Tibial nerve (tissue), 4 donors: ENCODE measurements at regions not wholly inside any gene's neighbourhood (a gene's known extent, or its start where the extent isn't known, plus 50 kb on each side); places are given as distances from the start of the nearest gene placed in this dataset.

ENCODE experiments used
- DNase-seq, 2 donors: peaks; one replicate each; pipeline ENCODE4 v3.0.0-alpha.2; 2019; ENCODE audit warnings: low spot score in 2 of 2
- H3K27ac ChIP-seq, 4 donors: fragments of 200-600 bp; sonication (generic) in 3 of 4; one replicate each; pipeline ENCODE4 v1.5.1; 2017 to 2019; ENCODE audit warnings: mild to moderate bottlenecking in 1 of 4
- H3K27me3 ChIP-seq, 2 donors: fragments of 200-600 bp; sonication (generic) in 1 of 2; one replicate each; pipeline versions ENCODE4 v1.5.1 to v1.6.0; 2017 to 2019
- H3K36me3 ChIP-seq, 3 donors: fragments of 200-600 bp; sonication (generic); one replicate each; pipeline ENCODE4 v1.5.1; 2018 to 2019
- H3K4me1 ChIP-seq, 4 donors: fragments of 200-600 bp; sonication (generic) in 3 of 4; one replicate each; pipeline ENCODE4 v1.5.1; 2017 to 2019
- H3K4me3 ChIP-seq, 4 donors: fragments of 200-600 bp; sonication (generic) in 3 of 4; one replicate each; pipeline ENCODE4 v1.5.1; 2017 to 2019; ENCODE audit warnings: mild to moderate bottlenecking in 1 of 4, moderate library complexity in 1 of 4
- H3K9me3 ChIP-seq, 4 donors: fragments of 200-600 bp; sonication (generic) in 3 of 4; one replicate each; pipeline ENCODE4 v1.5.1; 2017 to 2019
- CTCF ChIP-seq, 5 experiments: fragments of 200-600 bp in 3 of 5; fragments of 450-650 bp in 2 of 5; sonication (generic) in 3 of 5; IDR thresholded peaks; one replicate each; pipeline ENCODE4 v1.5.1; 2016 to 2019; ENCODE audit warnings: antibody characterized with exemption in 5 of 5, mild to moderate bottlenecking in 3 of 5, moderate library complexity in 2 of 5
- EP300 ChIP-seq, 2 donors: sonication (generic); formaldehyde crosslinking; IDR thresholded peaks; one replicate each; pipeline ENCODE4 v1.6.1; 2017; ENCODE audit warnings: antibody characterized with exemption in 2 of 2, mild to moderate bottlenecking in 1 of 2
- POLR2A ChIP-seq, 2 donors: fragments of 450-650 bp; IDR thresholded peaks; one replicate each; pipeline ENCODE4 v1.6.1; 2017; ENCODE audit warnings: antibody characterized with exemption in 2 of 2, mild to moderate bottlenecking in 2 of 2, moderate library complexity in 2 of 2
- WGBS, 2 donors: methylation state at CpG; one replicate each; pipeline ENCODE4 v1.1.5; 2018; 5-methylcytosine and 5-hydroxymethylcytosine counted together

GRCh38 chr1:67607286-67607685 lies 77.7 kb upstream of the GADD45A start:
- TF ChIP-seq EP300 (IDR thresholded peaks at IDR 0.05): no peak
- TF ChIP-seq CTCF (IDR thresholded peaks at IDR 0.05): no peak
- no peak for TF ChIP-seq POLR2A (IDR thresholded peaks at IDR 0.05)
- Histone ChIP-seq H3K9me3 (no peaks in the 10 kb centered on the region), H3K27ac (no peak overlapping the region), H3K4me1 (peaks cover 0 to 7% (median 0%) of the 10 kb centered on the region in 4 donors), H3K36me3 (no peaks in the 10 kb centered on the region), H3K4me3 (no peak overlapping the region), H3K27me3 (no peaks in the 10 kb centered on the region)
- WGBS, 2 donors: 71 to 76% methylated on average over 4 of the region's 4 CpGs
- DNase-seq: no peak

- no peak overlapping the region for H3K27ac ChIP-seq
- TF ChIP-seq POLR2A (IDR thresholded peaks at IDR 0.05) (no peak), EP300 (IDR thresholded peaks at IDR 0.05) (no peak), CTCF (IDR thresholded peaks at IDR 0.05) (no peak)
- no peaks in the 10 kb centered on the region for H3K27me3 ChIP-seq
- no peak for DNase-seq
- H3K9me3 ChIP-seq: no peaks in the 10 kb centered on the region
- H3K4me3 ChIP-seq: no peak overlapping the region
- peaks cover 0 to 10% (median 1%) of the 10 kb centered on the region in 4 donors for H3K4me1 ChIP-seq
- WGBS, 2 donors: 92 to 93% methylated on average over 6 of the region's 6 CpGs
- H3K36me3 ChIP-seq: no peaks in the 10 kb centered on the region
These were observed 77.3 kb upstream of the GADD45A start for GRCh38 chr1:67607699-67608098.

- TF ChIP-seq POLR2A (IDR thresholded peaks at IDR 0.05) (no peak), EP300 (IDR thresholded peaks at IDR 0.05) (no peak), CTCF (IDR thresholded peaks at IDR 0.05) (no peak)
- H3K9me3 ChIP-seq: no peaks in the 10 kb centered on the region
- DNase-seq: no peak
- no peaks in the 10 kb centered on the region for H3K27me3 ChIP-seq
- no peak overlapping the region for H3K4me3 ChIP-seq
- no peaks in the 10 kb centered on the region for H3K36me3 ChIP-seq
- peaks cover 0 to 15% (median 3%) of the 10 kb centered on the region in 4 donors for H3K4me1 ChIP-seq
- WGBS, 2 donors: 84 to 87% methylated on average over 11 of the region's 11 CpGs
- H3K27ac ChIP-seq: no peak overlapping the region
These were observed 76.1 kb upstream of the GADD45A start for GRCh38 chr1:67608661-67609576.

GRCh38 chr1:67609577-67610341 lies 75.2 kb upstream of the GADD45A start:
- TF ChIP-seq EP300 (IDR thresholded peaks at IDR 0.05) (no peak), CTCF (IDR thresholded peaks at IDR 0.05) (no peak), POLR2A (IDR thresholded peaks at IDR 0.05) (no peak)
- Histone ChIP-seq H3K4me1 (peaks cover 0 to 15% (median 3%) of the 10 kb centered on the region in 4 donors), H3K27ac (no peak overlapping the region), H3K9me3 (no peaks in the 10 kb centered on the region), H3K36me3 (no peaks in the 10 kb centered on the region), H3K4me3 (no peak overlapping the region), H3K27me3 (no peaks in the 10 kb centered on the region)
- DNase-seq: no peak
- 86 to 92% methylated on average over 10 of the region's 10 CpGs for WGBS, 2 donors

- H3K27ac ChIP-seq: no peak overlapping the region
- no peak overlapping the region for H3K4me3 ChIP-seq
- H3K36me3 ChIP-seq: no peaks in the 10 kb centered on the region
- peaks cover 0 to 15% (median 3%) of the 10 kb centered on the region in 4 donors for H3K4me1 ChIP-seq
- TF ChIP-seq CTCF (IDR thresholded peaks at IDR 0.05): no peak
- TF ChIP-seq POLR2A (IDR thresholded peaks at IDR 0.05): no peak
- no peak for TF ChIP-seq EP300 (IDR thresholded peaks at IDR 0.05)
- WGBS, 2 donors: 91% methylated on average over 5 of the region's 5 CpGs
- DNase-seq: no peak
- no peaks in the 10 kb centered on the region for H3K27me3 ChIP-seq
- H3K9me3 ChIP-seq: no peaks in the 10 kb centered on the region
These were observed 74.6 kb upstream of the GADD45A start for GRCh38 chr1:67610450-67610849.
